Hepatocyte (in vitro differentiated cells): ENCODE measurements at regions not wholly inside any gene's neighbourhood (a gene's known extent, or its start where the extent isn't known, plus 50 kb on each side); places are given as distances from the start of the nearest gene placed in this dataset.

Experiments used
- DNase-seq: peaks from one replicate; pipeline ENCODE4 v3.0.0-alpha.2; 2016; ENCODE audit warnings: low spot score
- H2AFZ ChIP-seq: fragments of 200-600 bp; sonication (generic); 2 replicates; pipeline ENCODE4 v1.6.0; 2016; ENCODE audit warnings: antibody characterized with exemption, mild to moderate bottlenecking
- H3K27ac ChIP-seq: fragments of 200-600 bp; sonication (generic); 2 replicates; pipeline ENCODE4 v1.5.1; 2016; ENCODE audit warnings: mild to moderate bottlenecking
- H3K27me3 ChIP-seq: fragments of 200-600 bp; sonication (generic); 2 replicates; pipeline ENCODE4 v1.6.1; 2016
- H3K36me3 ChIP-seq: fragments of 200-600 bp; sonication (generic); replicated peaks from 2 replicates; pipeline ENCODE4 v1.5.1; 2016; ENCODE audit warnings: low read depth; ENCODE audit not compliant: insufficient read depth
- H3K4me1 ChIP-seq: fragments of 200-600 bp; sonication (generic); 2 replicates; pipeline ENCODE4 v1.5.1; 2016; ENCODE audit warnings: mild to moderate bottlenecking, moderate library complexity; ENCODE audit not compliant: insufficient read depth
- H3K4me2 ChIP-seq: fragments of 200-600 bp; sonication (generic); 2 replicates; pipeline ENCODE4 v1.6.0; 2016
- H3K4me3 ChIP-seq: fragments of 200-600 bp; sonication (generic); 2 replicates; pipeline ENCODE4 v1.5.1; 2016; ENCODE audit warnings: mild to moderate bottlenecking
- H3K79me2 ChIP-seq: fragments of 200-600 bp; sonication (generic); 2 replicates; pipeline ENCODE4 v1.6.0; 2017; ENCODE audit warnings: mild to moderate bottlenecking
- H3K9me2 ChIP-seq: fragments of 200-600 bp; sonication (generic); replicated peaks from 2 replicates; pipeline ENCODE4 v1.6.0; 2017; ENCODE audit warnings: mild to moderate bottlenecking; ENCODE audit not compliant: insufficient read depth
- H3K9me3 ChIP-seq: fragments of 200-600 bp; sonication (generic); 2 replicates; pipeline ENCODE4 v1.5.1; 2016; ENCODE audit warnings: low read depth, mild to moderate bottlenecking
- H4K20me1 ChIP-seq: fragments of 200-600 bp; sonication (generic); 2 replicates; pipeline ENCODE4 v1.6.0; 2016; ENCODE audit warnings: mild to moderate bottlenecking; ENCODE audit not compliant: insufficient read depth, poor library complexity, severe bottlenecking
- CTCF ChIP-seq: fragments of 200-600 bp; sonication (generic); IDR thresholded peaks from 2 replicates; pipeline ENCODE4 v1.5.1; 2016; ENCODE audit warnings: antibody characterized with exemption, mild to moderate bottlenecking; ENCODE audit not compliant: poor library complexity
- EZH2 ChIP-seq: fragments of 200-600 bp; sonication (generic); IDR thresholded peaks from 2 replicates; pipeline ENCODE4 v1.6.1; 2016; ENCODE audit warnings: antibody characterized with exemption, mild to moderate bottlenecking, borderline replicate concordance
- EZH2phosphoT487 ChIP-seq: fragments of 200-600 bp; sonication (generic); IDR thresholded peaks from one replicate; pipeline ENCODE4 v1.6.1; 2018; ENCODE audit warnings: antibody characterized with exemption, mild to moderate bottlenecking, low read depth, moderate library complexity; ENCODE audit not compliant: unreplicated experiment, severe bottlenecking
- WGBS: methylation state at CpG from one replicate; pipeline ENCODE4 v1.1.6; 2016; ENCODE audit warnings: low lambda C conversion rate; ENCODE audit errors: missing lambda C conversion rate; 5-methylcytosine and 5-hydroxymethylcytosine counted together

- no peaks in the 10 kb centered on the region for H4K20me1 ChIP-seq
- TF ChIP-seq EZH2phosphoT487 (no peak), CTCF (no peak), EZH2 (no peak)
- peaks cover 1% of the 10 kb centered on the region for H3K4me1 ChIP-seq
- H3K27me3 ChIP-seq, result no peaks in the 10 kb centered on the region
- no peak overlapping the region for H2AFZ ChIP-seq
- no peak overlapping the region for H3K27ac ChIP-seq
- WGBS, result 93% methylated on average over 4 of the region's 4 CpGs
- no peaks in the 10 kb centered on the region for H3K9me3 ChIP-seq
- no peaks in the 10 kb centered on the region for H3K9me2 ChIP-seq
- no peak overlapping the region for H3K4me3 ChIP-seq
- H3K36me3 ChIP-seq, result no peaks in the 10 kb centered on the region
- no peaks in the 10 kb centered on the region for H3K79me2 ChIP-seq
- no peak for DNase-seq
- no peak overlapping the region for H3K4me2 ChIP-seq
These were observed 105.7 kb upstream of the ADAMTSL1 start for GRCh38 chr9:18368206-18368605.

GRCh38 chr9:18371141-18371540, 102.8 kb upstream of the ADAMTSL1 start:
- DNase-seq, result no peak
- no peaks in the 10 kb centered on the region for H3K9me2 ChIP-seq
- H3K4me1 ChIP-seq, result no peaks in the 10 kb centered on the region
- H3K27ac ChIP-seq, result no peak overlapping the region
- H3K36me3 ChIP-seq, result no peaks in the 10 kb centered on the region
- H2AFZ ChIP-seq, result no peak overlapping the region
- no peaks in the 10 kb centered on the region for H3K79me2 ChIP-seq
- no peak overlapping the region for H3K4me3 ChIP-seq
- no peaks in the 10 kb centered on the region for H4K20me1 ChIP-seq
- H3K27me3 ChIP-seq, result no peaks in the 10 kb centered on the region
- no peak overlapping the region for H3K4me2 ChIP-seq
- TF ChIP-seq EZH2phosphoT487 (no peak), CTCF (no peak), EZH2 (no peak)
- H3K9me3 ChIP-seq, result no peaks in the 10 kb centered on the region

- no peaks in the 10 kb centered on the region for H4K20me1 ChIP-seq
- H3K4me1 ChIP-seq, result no peaks in the 10 kb centered on the region
- no peaks in the 10 kb centered on the region for H3K79me2 ChIP-seq
- DNase-seq, result no peak
- WGBS, result 43% methylated on average over 3 of the region's 3 CpGs
- TF ChIP-seq EZH2phosphoT487 (no peak), EZH2 (no peak), CTCF (no peak)
- H3K4me2 ChIP-seq, result no peak overlapping the region
- H2AFZ ChIP-seq, result no peak overlapping the region
- H3K27me3 ChIP-seq, result no peaks in the 10 kb centered on the region
- H3K9me2 ChIP-seq, result no peaks in the 10 kb centered on the region
- no peaks in the 10 kb centered on the region for H3K36me3 ChIP-seq
- H3K9me3 ChIP-seq, result no peaks in the 10 kb centered on the region
- no peak overlapping the region for H3K4me3 ChIP-seq
- H3K27ac ChIP-seq, result no peak overlapping the region
These were observed 102.3 kb upstream of the ADAMTSL1 start for GRCh38 chr9:18371621-18372020.

GRCh38 chr9:18379073-18379811, 94.7 kb upstream of the ADAMTSL1 start:
- H3K27ac ChIP-seq, result no peak overlapping the region
- H3K79me2 ChIP-seq, result no peaks in the 10 kb centered on the region
- no peaks in the 10 kb centered on the region for H3K9me3 ChIP-seq
- no peaks in the 10 kb centered on the region for H3K36me3 ChIP-seq
- no peaks in the 10 kb centered on the region for H3K27me3 ChIP-seq
- H3K4me3 ChIP-seq, result no peak overlapping the region
- no peaks in the 10 kb centered on the region for H3K9me2 ChIP-seq
- H4K20me1 ChIP-seq, result no peaks in the 10 kb centered on the region
- no peak overlapping the region for H2AFZ ChIP-seq
- no peak for DNase-seq
- TF ChIP-seq EZH2phosphoT487, result no peak
- no peak for TF ChIP-seq CTCF
- no peak for TF ChIP-seq EZH2
- no peak overlapping the region for H3K4me2 ChIP-seq
- H3K4me1 ChIP-seq, result no peaks in the 10 kb centered on the region
- 76% methylated on average over 5 of the region's 5 CpGs for WGBS
